ENCODE measurements at regions not wholly inside any gene's neighbourhood (a gene's known extent, or its start where the extent isn't known, plus 50 kb on each side); places are given as distances from the start of the nearest gene placed in this dataset.
"Not testable (repeated sequence)": the region's sequence is repeated elsewhere in the genome, so short reads cannot be mapped to it uniquely, and the experiment has no call there.

GRCh38 chr3:67064105-67064504 is 66.0 kb downstream of the KBTBD8 start:
- no peak for DNase-seq (ENCODE audit: low read depth in 2 of 2)

GRCh38 chr3:67067251-67067650 is 69.1 kb downstream of the KBTBD8 start:
- DNase-seq (ENCODE audit: low read depth in 2 of 2), result no peak

GRCh38 chr3:67072640-67073039 is 74.5 kb downstream of the KBTBD8 start:
- DNase-seq (ENCODE audit: low read depth in 2 of 2), result not testable (repeated sequence)

GRCh38 chr3:67073812-67074211 is 75.7 kb downstream of the KBTBD8 start:
- no peak for DNase-seq (ENCODE audit: low read depth in 2 of 2)

GRCh38 chr3:67075295-67075694 is 77.2 kb downstream of the KBTBD8 start:
- no peak for DNase-seq (ENCODE audit: low read depth in 2 of 2)

- DNase-seq (ENCODE audit: low read depth in 2 of 2), result no peak
Observed at GRCh38 chr3:67076607-67077006, 78.5 kb downstream of the KBTBD8 start.

GRCh38 chr3:67077656-67078055 is 79.5 kb downstream of the KBTBD8 start:
- no peak for DNase-seq (ENCODE audit: low read depth in 2 of 2)

- DNase-seq (ENCODE audit: low read depth in 2 of 2), result no peak
Observed at GRCh38 chr3:67082533-67083024, 84.5 kb downstream of the KBTBD8 start.

GRCh38 chr3:67083277-67083676 is 85.2 kb downstream of the KBTBD8 start:
- peak; percentile 7 to 28 for DNase-seq (ENCODE audit: low read depth in 2 of 2)

- DNase-seq (ENCODE audit: low read depth in 2 of 2), result no peak
Observed at GRCh38 chr3:67087788-67088187, 89.7 kb downstream of the KBTBD8 start.

- no peak for DNase-seq (ENCODE audit: low read depth in 2 of 2)
Observed at GRCh38 chr3:67090474-67090873, 92.4 kb downstream of the KBTBD8 start.

GRCh38 chr3:67093305-67093704 is 95.2 kb downstream of the KBTBD8 start:
- DNase-seq (ENCODE audit: low read depth in 2 of 2), result no peak

- no peak for DNase-seq (ENCODE audit: low read depth in 2 of 2)
Observed at GRCh38 chr3:67094167-67094566, 96.1 kb downstream of the KBTBD8 start.

GRCh38 chr3:67094774-67095173 is 96.7 kb downstream of the KBTBD8 start:
- DNase-seq (ENCODE audit: low read depth in 2 of 2), result no peak

GRCh38 chr3:67104388-67104787 is 106.3 kb downstream of the KBTBD8 start:
- DNase-seq (ENCODE audit: low read depth in 2 of 2), result no peak

GRCh38 chr3:67106874-67107273 is 108.8 kb downstream of the KBTBD8 start:
- no peak for DNase-seq (ENCODE audit: low read depth in 2 of 2)

- DNase-seq (ENCODE audit: low read depth in 2 of 2), result peak in 1 of 2 donors; percentile 0
Observed at GRCh38 chr3:67109651-67110204, 111.6 kb downstream of the KBTBD8 start.

- peak; percentile 74 to 77 for DNase-seq (ENCODE audit: low read depth in 2 of 2)
Observed at GRCh38 chr3:67113802-67114407, 115.8 kb downstream of the KBTBD8 start.

- DNase-seq (ENCODE audit: low read depth in 2 of 2), result no peak
Observed at GRCh38 chr3:67118122-67118521, 120.0 kb downstream of the KBTBD8 start.

- DNase-seq (ENCODE audit: low read depth in 2 of 2), result no peak
Observed at GRCh38 chr3:67118635-67119034, 120.5 kb downstream of the KBTBD8 start.

- no peak for DNase-seq (ENCODE audit: low read depth in 2 of 2)
Observed at GRCh38 chr3:67123914-67124313, 125.8 kb downstream of the KBTBD8 start.

- no peak for DNase-seq (ENCODE audit: low read depth in 2 of 2)
Observed at GRCh38 chr3:67127254-67127653, 129.1 kb downstream of the KBTBD8 start.

GRCh38 chr3:67142432-67142831 is 144.3 kb downstream of the KBTBD8 start:
- no peak for DNase-seq (ENCODE audit: low read depth in 2 of 2)

- no peak for DNase-seq (ENCODE audit: low read depth in 2 of 2)
Observed at GRCh38 chr3:67145738-67146137, 147.6 kb downstream of the KBTBD8 start.

Measured in activated CD4-positive, alpha-beta T cell treated with anti-CD3 and anti-CD28 coated beads for 24 hours (primary cell).